ENCODE measurements at regions not wholly inside any gene's neighbourhood (a gene's known extent, or its start where the extent isn't known, plus 50 kb on each side); places are given as distances from the start of the nearest gene placed in this dataset.

DNA sequence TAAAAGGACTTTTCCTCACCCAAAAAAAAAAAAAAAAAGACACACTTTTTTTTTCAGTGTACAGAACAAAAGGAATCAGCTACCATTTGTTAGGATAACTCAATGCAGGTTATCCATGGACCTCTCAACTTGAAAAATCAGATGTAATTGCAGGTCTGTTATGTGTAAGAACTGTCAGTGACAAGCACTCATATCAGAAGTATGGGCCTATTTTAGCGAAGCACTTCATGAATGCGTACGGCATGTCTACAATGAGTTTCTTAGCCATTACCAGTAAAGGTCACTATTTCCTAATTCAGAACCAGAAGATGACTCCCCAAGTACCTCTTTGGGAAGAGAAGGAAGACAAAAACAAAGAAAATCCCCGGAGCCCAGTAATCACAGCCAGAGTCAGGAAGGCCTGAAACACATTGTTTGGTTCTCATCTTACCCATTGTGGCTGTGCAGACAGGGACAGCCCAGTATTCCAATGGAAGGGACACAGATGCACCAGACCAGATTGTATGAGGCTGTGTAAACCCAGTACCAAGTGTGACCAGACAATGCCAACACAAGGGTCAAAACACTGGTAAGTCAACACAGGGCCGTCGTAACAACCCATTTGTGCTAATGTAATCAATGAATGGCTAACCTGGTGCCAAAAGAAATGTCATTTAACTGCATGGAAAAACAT lies 188.0 kb downstream of the PMP22 start:
- H3K27me3 ChIP-seq, result peaks cover 16% of the 10 kb centered on the region
- H3K4me1 ChIP-seq, result no peaks in the 10 kb centered on the region
- no peak for TF ChIP-seq POLR2AphosphoS5 (IDR thresholded peaks at IDR 0.05)
- TF ChIP-seq, protein P1, sequence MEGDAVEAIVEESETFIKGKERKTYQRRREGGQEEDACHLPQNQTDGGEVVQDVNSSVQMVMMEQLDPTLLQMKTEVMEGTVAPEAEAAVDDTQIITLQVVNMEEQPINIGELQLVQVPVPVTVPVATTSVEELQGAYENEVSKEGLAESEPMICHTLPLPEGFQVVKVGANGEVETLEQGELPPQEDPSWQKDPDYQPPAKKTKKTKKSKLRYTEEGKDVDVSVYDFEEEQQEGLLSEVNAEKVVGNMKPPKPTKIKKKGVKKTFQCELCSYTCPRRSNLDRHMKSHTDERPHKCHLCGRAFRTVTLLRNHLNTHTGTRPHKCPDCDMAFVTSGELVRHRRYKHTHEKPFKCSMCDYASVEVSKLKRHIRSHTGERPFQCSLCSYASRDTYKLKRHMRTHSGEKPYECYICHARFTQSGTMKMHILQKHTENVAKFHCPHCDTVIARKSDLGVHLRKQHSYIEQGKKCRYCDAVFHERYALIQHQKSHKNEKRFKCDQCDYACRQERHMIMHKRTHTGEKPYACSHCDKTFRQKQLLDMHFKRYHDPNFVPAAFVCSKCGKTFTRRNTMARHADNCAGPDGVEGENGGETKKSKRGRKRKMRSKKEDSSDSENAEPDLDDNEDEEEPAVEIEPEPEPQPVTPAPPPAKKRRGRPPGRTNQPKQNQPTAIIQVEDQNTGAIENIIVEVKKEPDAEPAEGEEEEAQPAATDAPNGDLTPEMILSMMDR (IDR thresholded peaks at IDR 0.05), result no peak
- TF ChIP-seq POLR2A (IDR thresholded peaks at IDR 0.05), result no peak
- TF ChIP-seq EP300 (IDR thresholded peaks at IDR 0.05), result no peak
- H3K4me3 ChIP-seq, result no peak overlapping the region
- H3K27ac ChIP-seq, result no peak overlapping the region
- ATAC-seq, result no peak
- H3K36me3 ChIP-seq, result no peaks in the 10 kb centered on the region
- WGBS, 2 donors (ENCODE audit: low coverage in 1 of 2), result 90 to 91% methylated on average over 6 of the region's 6 CpGs
- no peaks in the 10 kb centered on the region for H3K9me3 ChIP-seq

DNA sequence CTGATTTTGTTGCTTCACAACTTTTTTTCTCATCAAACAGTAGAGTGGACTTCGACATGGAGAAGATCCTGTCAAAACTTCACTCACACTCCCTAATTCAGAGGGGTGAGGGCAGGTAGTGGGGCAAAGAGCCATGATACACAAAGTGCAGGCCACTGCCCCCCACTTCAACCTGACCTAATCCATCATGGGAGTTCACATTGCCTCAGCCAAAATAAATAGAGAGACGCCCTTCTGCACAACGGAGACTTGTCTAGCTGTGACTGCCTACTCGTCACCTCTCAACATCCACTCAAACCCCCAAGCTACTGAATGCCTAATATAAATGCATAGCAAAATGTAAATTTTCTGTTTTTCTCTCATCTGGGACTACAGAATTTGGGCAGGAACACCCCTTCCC lies 213.2 kb downstream of the PMP22 start:
- Histone ChIP-seq H3K9me3 (peaks cover 0 to under 1% (median 0%) of the 10 kb centered on the region in 3 donors), H3K36me3 (no peaks in the 10 kb centered on the region), H3K27ac (no peak overlapping the region), H3K4me1 (no peaks in the 10 kb centered on the region), H3K27me3 (peaks cover 31% of the 10 kb centered on the region), H3K4me3 (no peak overlapping the region)
- ATAC-seq, result no peak
- TF ChIP-seq POLR2AphosphoS5 (IDR thresholded peaks at IDR 0.05) (no peak), POLR2A (IDR thresholded peaks at IDR 0.05) (no peak), EP300 (IDR thresholded peaks at IDR 0.05) (no peak)
- TF ChIP-seq, protein P1 (IDR thresholded peaks at IDR 0.05), result no peak
- WGBS, 2 donors (ENCODE audit: low coverage in 1 of 2), result 39% methylated on average over 3 of the region's 4 CpGs; no CpG with 5 or more reads in 1 of the 2 donors

DNA sequence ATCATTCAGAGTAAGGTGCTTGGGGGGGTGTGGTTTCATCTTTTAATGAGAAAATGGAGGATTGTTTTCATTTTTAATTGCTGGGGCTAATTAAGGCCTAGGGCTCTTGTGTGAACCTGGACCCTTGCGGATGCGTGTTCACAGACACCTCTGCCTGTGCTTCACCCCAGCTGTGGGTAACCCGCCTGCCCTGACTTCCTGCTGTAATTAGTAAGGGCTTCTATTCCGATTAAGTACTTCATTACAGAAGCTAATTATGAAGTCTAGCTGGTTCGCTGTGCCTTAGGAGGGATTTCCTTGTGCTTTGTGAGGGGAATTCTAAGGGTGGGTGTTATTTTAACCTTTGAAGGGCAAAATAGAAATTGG lies 215.3 kb downstream of the PMP22 start:
- Histone ChIP-seq H3K9me3 (no peaks in the 10 kb centered on the region), H3K36me3 (no peaks in the 10 kb centered on the region), H3K27me3 (peaks cover 31% of the 10 kb centered on the region), H3K27ac (no peak overlapping the region), H3K4me1 (no peaks in the 10 kb centered on the region), H3K4me3 (no peak overlapping the region)
- TF ChIP-seq POLR2AphosphoS5 (IDR thresholded peaks at IDR 0.05) (no peak), POLR2A (IDR thresholded peaks at IDR 0.05) (no peak), EP300 (IDR thresholded peaks at IDR 0.05) (no peak)
- TF ChIP-seq, protein P1 (IDR thresholded peaks at IDR 0.05), result no peak
- no peak for ATAC-seq
- WGBS, 2 donors (ENCODE audit: low coverage in 1 of 2), result 60 to 82% methylated on average over 2 to 3 of the region's 5 CpGs

DNA sequence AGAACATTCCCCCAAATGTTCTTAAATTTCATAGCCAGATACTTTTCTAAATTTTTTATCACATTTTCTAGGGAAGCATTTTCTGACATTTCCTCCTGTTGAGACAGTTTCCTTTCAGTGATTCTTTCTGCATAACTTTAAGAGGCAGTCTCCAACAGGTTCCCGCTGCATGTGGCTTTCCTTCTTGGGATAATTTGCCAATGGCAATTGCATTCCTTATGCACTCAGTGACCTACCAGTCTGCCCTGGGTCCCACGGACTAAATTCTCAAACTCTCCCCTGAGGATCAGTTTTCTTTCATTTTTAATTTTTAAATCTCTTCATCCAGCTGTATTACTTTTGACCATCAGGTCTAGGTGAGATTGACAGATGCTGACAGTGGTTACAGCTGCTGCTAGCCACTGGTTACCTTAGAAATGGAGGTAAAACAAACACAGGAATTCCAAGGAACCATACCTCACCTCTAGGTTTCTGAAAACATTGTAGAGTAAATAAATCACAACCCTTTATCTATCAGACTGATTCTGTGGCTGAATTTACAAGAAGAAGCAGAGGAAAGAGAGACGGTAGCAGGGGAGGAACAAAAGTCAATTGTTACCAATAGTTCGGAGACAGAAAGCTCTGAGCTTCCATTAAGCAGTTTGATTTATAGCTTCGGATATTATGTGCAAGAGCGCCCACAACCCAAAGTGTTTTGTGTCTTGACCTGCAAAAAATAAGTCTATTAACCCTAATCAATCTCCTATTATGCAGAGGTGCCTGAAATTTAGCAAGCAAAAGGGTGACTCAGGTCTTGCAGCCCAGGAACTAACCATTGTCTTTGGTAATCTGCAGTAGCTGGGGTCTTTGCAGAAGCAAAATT lies 216.0 kb downstream of the PMP22 start:
- ATAC-seq, result no peak
- H3K4me1 ChIP-seq, result no peaks in the 10 kb centered on the region
- H3K36me3 ChIP-seq, result no peaks in the 10 kb centered on the region
- WGBS, 2 donors (ENCODE audit: low coverage in 1 of 2), result 21 to 32% methylated on average over 6 of the region's 6 CpGs
- H3K4me3 ChIP-seq, result no peak overlapping the region
- H3K9me3 ChIP-seq, result no peaks in the 10 kb centered on the region
- TF ChIP-seq POLR2A (IDR thresholded peaks at IDR 0.05), result no peak
- TF ChIP-seq, protein P1 (IDR thresholded peaks at IDR 0.05), result no peak
- TF ChIP-seq POLR2AphosphoS5 (IDR thresholded peaks at IDR 0.05), result no peak
- no peak for TF ChIP-seq EP300 (IDR thresholded peaks at IDR 0.05)
- peaks cover 31% of the 10 kb centered on the region for H3K27me3 ChIP-seq
- H3K27ac ChIP-seq, result no peak overlapping the region
